HL-60 (cell line): ENCODE measurements at regions not wholly inside any gene's neighbourhood (a gene's known extent, or its start where the extent isn't known, plus 50 kb on each side); places are given as distances from the start of the nearest gene placed in this dataset.

Experiments used
- GABPA ChIP-seq: IDR thresholded peaks from 2 replicates; pipeline ENCODE4 v1.6.1; 2012; ENCODE audit warnings: low read depth
- POLR2AphosphoS5 ChIP-seq: IDR thresholded peaks from 2 replicates; pipeline ENCODE4 v1.6.1; 2012; ENCODE audit warnings: low read depth
- TF ChIP-seq, protein P1 (sequence below): IDR thresholded peaks from one replicate; pipeline ENCODE4 v1.5.1; 2011; ENCODE audit warnings: low read length, control low read depth, inconsistent platforms; ENCODE audit not compliant: insufficient read depth
- TF ChIP-seq, protein P2 (sequence below): IDR thresholded peaks from 2 replicates; pipeline ENCODE4 v1.6.1; 2012; ENCODE audit warnings: low read depth; ENCODE audit not compliant: insufficient replicate concordance

GRCh38 chr19:46927893-46928292 is 67.1 kb downstream of the ARHGAP35 start:
- TF ChIP-seq, protein P1, sequence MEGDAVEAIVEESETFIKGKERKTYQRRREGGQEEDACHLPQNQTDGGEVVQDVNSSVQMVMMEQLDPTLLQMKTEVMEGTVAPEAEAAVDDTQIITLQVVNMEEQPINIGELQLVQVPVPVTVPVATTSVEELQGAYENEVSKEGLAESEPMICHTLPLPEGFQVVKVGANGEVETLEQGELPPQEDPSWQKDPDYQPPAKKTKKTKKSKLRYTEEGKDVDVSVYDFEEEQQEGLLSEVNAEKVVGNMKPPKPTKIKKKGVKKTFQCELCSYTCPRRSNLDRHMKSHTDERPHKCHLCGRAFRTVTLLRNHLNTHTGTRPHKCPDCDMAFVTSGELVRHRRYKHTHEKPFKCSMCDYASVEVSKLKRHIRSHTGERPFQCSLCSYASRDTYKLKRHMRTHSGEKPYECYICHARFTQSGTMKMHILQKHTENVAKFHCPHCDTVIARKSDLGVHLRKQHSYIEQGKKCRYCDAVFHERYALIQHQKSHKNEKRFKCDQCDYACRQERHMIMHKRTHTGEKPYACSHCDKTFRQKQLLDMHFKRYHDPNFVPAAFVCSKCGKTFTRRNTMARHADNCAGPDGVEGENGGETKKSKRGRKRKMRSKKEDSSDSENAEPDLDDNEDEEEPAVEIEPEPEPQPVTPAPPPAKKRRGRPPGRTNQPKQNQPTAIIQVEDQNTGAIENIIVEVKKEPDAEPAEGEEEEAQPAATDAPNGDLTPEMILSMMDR = no peak
- TF ChIP-seq, protein P2, sequence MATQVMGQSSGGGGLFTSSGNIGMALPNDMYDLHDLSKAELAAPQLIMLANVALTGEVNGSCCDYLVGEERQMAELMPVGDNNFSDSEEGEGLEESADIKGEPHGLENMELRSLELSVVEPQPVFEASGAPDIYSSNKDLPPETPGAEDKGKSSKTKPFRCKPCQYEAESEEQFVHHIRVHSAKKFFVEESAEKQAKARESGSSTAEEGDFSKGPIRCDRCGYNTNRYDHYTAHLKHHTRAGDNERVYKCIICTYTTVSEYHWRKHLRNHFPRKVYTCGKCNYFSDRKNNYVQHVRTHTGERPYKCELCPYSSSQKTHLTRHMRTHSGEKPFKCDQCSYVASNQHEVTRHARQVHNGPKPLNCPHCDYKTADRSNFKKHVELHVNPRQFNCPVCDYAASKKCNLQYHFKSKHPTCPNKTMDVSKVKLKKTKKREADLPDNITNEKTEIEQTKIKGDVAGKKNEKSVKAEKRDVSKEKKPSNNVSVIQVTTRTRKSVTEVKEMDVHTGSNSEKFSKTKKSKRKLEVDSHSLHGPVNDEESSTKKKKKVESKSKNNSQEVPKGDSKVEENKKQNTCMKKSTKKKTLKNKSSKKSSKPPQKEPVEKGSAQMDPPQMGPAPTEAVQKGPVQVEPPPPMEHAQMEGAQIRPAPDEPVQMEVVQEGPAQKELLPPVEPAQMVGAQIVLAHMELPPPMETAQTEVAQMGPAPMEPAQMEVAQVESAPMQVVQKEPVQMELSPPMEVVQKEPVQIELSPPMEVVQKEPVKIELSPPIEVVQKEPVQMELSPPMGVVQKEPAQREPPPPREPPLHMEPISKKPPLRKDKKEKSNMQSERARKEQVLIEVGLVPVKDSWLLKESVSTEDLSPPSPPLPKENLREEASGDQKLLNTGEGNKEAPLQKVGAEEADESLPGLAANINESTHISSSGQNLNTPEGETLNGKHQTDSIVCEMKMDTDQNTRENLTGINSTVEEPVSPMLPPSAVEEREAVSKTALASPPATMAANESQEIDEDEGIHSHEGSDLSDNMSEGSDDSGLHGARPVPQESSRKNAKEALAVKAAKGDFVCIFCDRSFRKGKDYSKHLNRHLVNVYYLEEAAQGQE = no peak
- TF ChIP-seq POLR2AphosphoS5 = no peak
- TF ChIP-seq GABPA = no peak
